Tibial artery (tissue), 4 donors: ENCODE measurements at regions not wholly inside any gene's neighbourhood (a gene's known extent, or its start where the extent isn't known, plus 50 kb on each side); places are given as distances from the start of the nearest gene placed in this dataset.

Experiments used
- DNase-seq, 2 donors: peaks; one replicate each; pipeline ENCODE4 v3.0.0-alpha.2; 2019
- H3K27ac ChIP-seq, 2 donors: fragments of 200-600 bp; sonication (generic) in 1 of 2; 1 replicate in 1 of 2; 2 replicates in 1 of 2; pipeline ENCODE4 v1.5.1; 2018 to 2019; ENCODE audit warnings: mild to moderate bottlenecking in 1 of 2
- H3K27me3 ChIP-seq, 2 donors: fragments of 200-600 bp; sonication (generic) in 1 of 2; one replicate each; pipeline versions ENCODE4 v1.5.1 to v1.6.0; 2016 to 2019
- H3K36me3 ChIP-seq, 3 donors: fragments of 200-600 bp; sonication (generic) in 2 of 3; one replicate each; pipeline ENCODE4 v1.5.1; 2016 to 2019; ENCODE audit warnings: mild to moderate bottlenecking in 2 of 3
- H3K4me1 ChIP-seq, 4 donors: fragments of 200-600 bp; sonication (generic) in 2 of 4; 1 replicate in 3 of 4; 2 replicates in 1 of 4; pipeline ENCODE4 v1.5.1; 2016 to 2019
- H3K4me3 ChIP-seq, 2 donors: fragments of 200-600 bp; sonication (generic) in 1 of 2; 1 replicate in 1 of 2; 2 replicates in 1 of 2; pipeline ENCODE4 v1.5.1; 2018 to 2019; ENCODE audit warnings: mild to moderate bottlenecking in 2 of 2
- H3K9me3 ChIP-seq, 3 donors: fragments of 200-600 bp; sonication (generic) in 1 of 3; one replicate each; pipeline ENCODE4 v1.5.1; 2016 to 2019
- intact Hi-C: fragments of 100-400 bp; cut with DNase I; formaldehyde crosslinking; loops from one replicate; pipeline ENCODE4 v1.15.0; 2023; ENCODE audit warnings: low total_unique reads
- TF ChIP-seq, protein P1 (sequence below), 2 experiments: fragments of 200-600 bp in 1 of 2; fragments of 450-650 bp in 1 of 2; IDR thresholded peaks; one replicate each; pipeline ENCODE4 v1.5.1; 2017 to 2019; ENCODE audit warnings: antibody characterized with exemption in 2 of 2, mild to moderate bottlenecking in 1 of 2, moderate library complexity in 1 of 2

DNA sequence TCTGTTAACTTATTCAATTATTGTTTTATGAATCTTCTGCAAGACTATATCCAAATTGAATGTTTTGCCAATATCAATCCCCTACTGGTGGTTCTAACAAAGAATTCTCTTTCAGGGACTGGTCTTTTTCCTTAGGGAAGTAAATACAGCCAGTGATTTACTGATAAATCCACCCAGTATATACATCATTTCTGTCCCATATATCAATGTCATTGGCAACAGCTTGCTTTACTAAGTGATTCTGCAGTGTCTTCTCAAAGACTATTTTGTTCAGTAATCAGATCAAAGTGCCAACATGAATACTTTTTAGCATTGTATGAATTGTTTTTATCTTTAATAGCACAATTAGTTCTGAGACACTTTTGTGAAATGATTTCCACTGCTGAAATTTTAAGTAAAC is 114.0 kb upstream of the OBI1 start:
- no peaks in the 10 kb centered on the region for H3K27me3 ChIP-seq
- no peak overlapping the region for H3K4me3 ChIP-seq
- H3K36me3 ChIP-seq: no peaks in the 10 kb centered on the region
- no peak for DNase-seq
- no peaks in the 10 kb centered on the region for H3K4me1 ChIP-seq
- no peak overlapping the region for H3K27ac ChIP-seq
- TF ChIP-seq, protein P1, sequence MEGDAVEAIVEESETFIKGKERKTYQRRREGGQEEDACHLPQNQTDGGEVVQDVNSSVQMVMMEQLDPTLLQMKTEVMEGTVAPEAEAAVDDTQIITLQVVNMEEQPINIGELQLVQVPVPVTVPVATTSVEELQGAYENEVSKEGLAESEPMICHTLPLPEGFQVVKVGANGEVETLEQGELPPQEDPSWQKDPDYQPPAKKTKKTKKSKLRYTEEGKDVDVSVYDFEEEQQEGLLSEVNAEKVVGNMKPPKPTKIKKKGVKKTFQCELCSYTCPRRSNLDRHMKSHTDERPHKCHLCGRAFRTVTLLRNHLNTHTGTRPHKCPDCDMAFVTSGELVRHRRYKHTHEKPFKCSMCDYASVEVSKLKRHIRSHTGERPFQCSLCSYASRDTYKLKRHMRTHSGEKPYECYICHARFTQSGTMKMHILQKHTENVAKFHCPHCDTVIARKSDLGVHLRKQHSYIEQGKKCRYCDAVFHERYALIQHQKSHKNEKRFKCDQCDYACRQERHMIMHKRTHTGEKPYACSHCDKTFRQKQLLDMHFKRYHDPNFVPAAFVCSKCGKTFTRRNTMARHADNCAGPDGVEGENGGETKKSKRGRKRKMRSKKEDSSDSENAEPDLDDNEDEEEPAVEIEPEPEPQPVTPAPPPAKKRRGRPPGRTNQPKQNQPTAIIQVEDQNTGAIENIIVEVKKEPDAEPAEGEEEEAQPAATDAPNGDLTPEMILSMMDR (IDR thresholded peaks at IDR 0.05): no peak
- H3K9me3 ChIP-seq: no peaks in the 10 kb centered on the region
- intact Hi-C loops: no loop called here

DNA sequence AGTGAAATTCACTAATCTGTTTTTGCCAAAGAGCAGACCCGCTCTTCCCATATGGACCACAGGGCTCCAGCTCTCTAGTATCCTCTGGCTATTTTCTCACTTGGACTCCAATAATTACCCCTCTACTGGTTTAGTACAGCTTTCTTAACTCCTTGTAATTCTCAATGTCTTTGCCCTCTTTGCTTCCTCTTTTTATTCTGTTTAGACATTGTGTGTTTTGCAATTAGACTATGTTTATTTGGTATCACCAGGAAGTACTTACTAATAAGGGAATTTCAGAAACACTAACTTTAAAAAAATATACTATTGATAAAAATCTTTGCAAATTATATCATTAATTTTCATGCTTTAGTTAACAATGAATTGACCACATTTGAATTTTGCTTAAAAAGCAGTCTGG is 111.6 kb upstream of the OBI1 start:
- no peak for DNase-seq
- no peaks in the 10 kb centered on the region for H3K9me3 ChIP-seq
- intact Hi-C loops: no loop called here
- TF ChIP-seq, protein P1 (IDR thresholded peaks at IDR 0.05): no peak
- no peaks in the 10 kb centered on the region for H3K4me1 ChIP-seq
- H3K27ac ChIP-seq: no peak overlapping the region
- no peaks in the 10 kb centered on the region for H3K36me3 ChIP-seq
- H3K27me3 ChIP-seq: no peaks in the 10 kb centered on the region
- no peak overlapping the region for H3K4me3 ChIP-seq

DNA sequence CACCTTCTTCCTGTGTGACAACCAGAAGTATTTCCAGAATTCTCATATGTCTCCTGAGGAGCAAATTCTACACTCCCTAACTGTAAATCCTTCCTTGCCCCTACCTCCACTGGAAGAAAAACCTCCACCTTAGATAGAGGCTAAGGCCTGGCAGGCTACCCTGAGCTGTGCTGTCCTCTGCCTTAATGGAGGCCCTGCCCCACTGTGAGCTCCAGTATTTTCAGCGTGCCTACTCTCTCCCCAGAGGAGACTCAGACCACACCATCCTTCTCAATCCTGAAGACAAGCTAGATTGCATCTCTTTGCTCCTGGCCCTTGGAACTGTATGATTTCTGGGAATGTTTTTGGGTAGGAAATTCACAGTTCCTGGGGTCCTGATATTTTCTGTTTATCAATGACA is 110.0 kb upstream of the OBI1 start:
- H3K27ac ChIP-seq: no peak overlapping the region
- H3K4me1 ChIP-seq: no peaks in the 10 kb centered on the region
- no peaks in the 10 kb centered on the region for H3K27me3 ChIP-seq
- H3K4me3 ChIP-seq: no peak overlapping the region
- no peaks in the 10 kb centered on the region for H3K36me3 ChIP-seq
- TF ChIP-seq, protein P1 (IDR thresholded peaks at IDR 0.05): no peak
- DNase-seq: no peak
- intact Hi-C loops: no loop called here
- no peaks in the 10 kb centered on the region for H3K9me3 ChIP-seq

DNA sequence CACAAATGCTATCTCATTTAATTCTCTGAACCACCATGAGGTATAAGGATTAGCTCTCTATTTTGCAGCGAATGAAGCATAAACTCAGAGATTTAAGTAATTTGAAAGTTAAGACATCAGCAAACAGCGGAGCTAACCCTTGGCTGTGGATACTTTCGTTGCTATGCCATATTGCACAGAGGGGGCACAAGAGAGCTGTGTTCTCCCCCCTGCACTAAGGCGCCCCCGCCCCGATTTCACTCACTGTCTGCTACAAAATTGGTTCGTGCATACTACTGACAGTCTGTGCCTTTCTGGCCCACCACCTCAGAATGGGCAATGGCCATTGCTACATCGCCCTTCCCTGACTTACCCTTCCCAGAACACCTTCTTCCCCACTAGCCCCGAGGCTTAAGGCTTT is 105.7 kb upstream of the OBI1 start:
- DNase-seq: no peak
- no peaks in the 10 kb centered on the region for H3K36me3 ChIP-seq
- intact Hi-C loops: no loop called here
- TF ChIP-seq, protein P1 (IDR thresholded peaks at IDR 0.05): no peak
- no peaks in the 10 kb centered on the region for H3K9me3 ChIP-seq
- H3K27me3 ChIP-seq: no peaks in the 10 kb centered on the region
- H3K4me1 ChIP-seq: no peaks in the 10 kb centered on the region
- H3K4me3 ChIP-seq: no peak overlapping the region
- H3K27ac ChIP-seq: no peak overlapping the region

DNA sequence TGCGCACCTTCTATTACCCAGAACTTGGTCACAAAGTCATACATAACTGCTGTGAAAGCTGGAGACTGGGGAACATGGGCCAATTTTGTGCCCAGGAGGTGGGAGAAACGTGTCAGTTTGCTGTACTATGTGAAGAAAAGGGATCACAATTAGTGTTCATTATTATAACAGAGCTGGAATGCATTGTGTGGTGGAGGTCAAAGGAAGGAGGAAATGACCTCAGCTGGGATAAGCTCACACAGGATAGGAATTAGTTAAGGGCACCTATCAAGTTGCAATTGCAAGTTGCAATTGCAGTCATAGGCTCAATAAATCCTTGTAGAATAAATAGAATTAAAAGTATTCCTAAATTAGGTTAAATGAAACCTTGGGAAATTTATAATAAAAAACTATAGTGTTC is 103.9 kb upstream of the OBI1 start:
- no peak overlapping the region for H3K27ac ChIP-seq
- DNase-seq: no peak
- intact Hi-C loops: no loop called here
- no peaks in the 10 kb centered on the region for H3K9me3 ChIP-seq
- H3K36me3 ChIP-seq: no peaks in the 10 kb centered on the region
- no peaks in the 10 kb centered on the region for H3K27me3 ChIP-seq
- H3K4me3 ChIP-seq: no peak overlapping the region
- TF ChIP-seq, protein P1 (IDR thresholded peaks at IDR 0.05): no peak
- no peaks in the 10 kb centered on the region for H3K4me1 ChIP-seq

DNA sequence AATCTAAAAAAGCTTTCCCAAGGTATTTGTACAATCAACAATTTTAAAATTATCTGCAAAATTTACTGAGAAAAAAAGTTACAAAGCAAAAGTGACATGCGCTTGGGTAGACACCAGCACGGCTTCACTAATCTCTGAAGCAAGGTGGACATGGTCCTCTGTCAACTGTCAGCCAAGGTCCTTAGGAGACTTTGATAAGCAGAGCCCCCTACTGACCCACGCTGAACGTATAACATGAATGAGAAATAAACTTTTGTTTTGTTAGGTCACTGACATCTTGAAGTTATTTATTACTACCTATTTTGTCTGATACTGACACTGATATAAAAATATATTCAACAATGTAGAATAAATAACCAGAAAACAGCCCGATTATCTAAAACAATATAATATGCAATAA is 100.7 kb upstream of the OBI1 start:
- TF ChIP-seq, protein P1 (IDR thresholded peaks at IDR 0.05): no peak
- no peaks in the 10 kb centered on the region for H3K27me3 ChIP-seq
- H3K9me3 ChIP-seq: no peaks in the 10 kb centered on the region
- H3K27ac ChIP-seq: no peak overlapping the region
- no peak for DNase-seq
- H3K4me1 ChIP-seq: no peaks in the 10 kb centered on the region
- no peak overlapping the region for H3K4me3 ChIP-seq
- intact Hi-C loops: no loop called here
- H3K36me3 ChIP-seq: no peaks in the 10 kb centered on the region
